Adrenal gland (tissue), 9 donors: ENCODE measurements at regions not wholly inside any gene's neighbourhood (a gene's known extent, or its start where the extent isn't known, plus 50 kb on each side); places are given as distances from the start of the nearest gene placed in this dataset.
"Not testable (repeated sequence)": the region's sequence is repeated elsewhere in the genome, so short reads cannot be mapped to it uniquely, and the experiment has no call there.

ENCODE experiments used
- DNase-seq, 7 donors: peaks; one replicate each; pipeline ENCODE4 v3.0.0-alpha.2; 2019 to 2020
- H3K27ac ChIP-seq, 5 donors: fragments of 200-600 bp; sonication (generic) in 4 of 5; 1 replicate in 3 of 5; 2 replicates in 2 of 5; pipeline versions ENCODE4 v1.5.1 to v1.8.0; 2016 to 2020; ENCODE audit warnings: mild to moderate bottlenecking in 1 of 5
- H3K27me3 ChIP-seq: fragments of 200-600 bp; 2 replicates; pipeline ENCODE4 v1.8.0; 2021
- H3K36me3 ChIP-seq, 2 donors: fragments of 200-600 bp; replicated peaks in 1 of 2; 1 replicate in 1 of 2; 2 replicates in 1 of 2; pipeline versions ENCODE4 v1.5.1 to v1.8.0; 2018 to 2022
- H3K4me1 ChIP-seq, 2 donors: fragments of 200-600 bp; replicated peaks in 1 of 2; 1 replicate in 1 of 2; 2 replicates in 1 of 2; pipeline versions ENCODE4 v1.5.1 to v1.8.0; 2018 to 2021
- H3K4me3 ChIP-seq, 4 donors: fragments of 200-600 bp; sonication (generic) in 3 of 4; one replicate each; pipeline ENCODE4 v1.5.1; 2016 to 2018
- H3K9me3 ChIP-seq, 3 donors: fragments of 200-600 bp; sonication (generic) in 1 of 3; replicated peaks in 1 of 3; 1 replicate in 2 of 3; 2 replicates in 1 of 3; pipeline versions ENCODE4 v1.5.1 to v1.8.0; 2016 to 2021
- POLR2A ChIP-seq, 2 donors: fragments of 450-650 bp; IDR thresholded peaks; one replicate each; pipeline ENCODE4 v1.6.1; 2017; ENCODE audit warnings: antibody characterized with exemption in 2 of 2, mild to moderate bottlenecking in 2 of 2, moderate library complexity in 1 of 2
- WGBS, 4 donors: extraction: QIAGEN DNeasy Blood & Tissue Kit in 2 of 4; methylation state at CpG; one replicate each; pipeline versions ENCODE4 v1.1.5 to v1.1.7; 2013 to 2017; 5-methylcytosine and 5-hydroxymethylcytosine counted together
- intact Hi-C, 2 donors: fragments of 100-400 bp; cut with DNase I; formaldehyde crosslinking; loops; one replicate each; pipeline versions ENCODE4 v1.14.1 to v1.15.0; 2022 to 2023
- TF ChIP-seq, protein P1 (sequence below), 6 experiments: fragments of 450-650 bp in 4 of 6; fragments of 200-600 bp in 2 of 6; sonication (generic) in 1 of 6; IDR thresholded peaks; 1 replicate in 5 of 6; 2 replicates in 1 of 6; pipeline versions ENCODE4 v1.5.1 to v1.8.0; 2016 to 2021; ENCODE audit warnings: antibody characterized with exemption in 6 of 6, mild to moderate bottlenecking in 2 of 6, moderate library complexity in 1 of 6
- donor health status: healthy with polysubstance abuse.
- donor health status: Bipolar disorder and iron deficiency.
- donor health status: DM: yes; HTN: yes; CAD: no.
- donor health status: DM: no; HTN: no; CAD: no.
- donor health status: DM: no; HTN: no; CAD: no.

DNA sequence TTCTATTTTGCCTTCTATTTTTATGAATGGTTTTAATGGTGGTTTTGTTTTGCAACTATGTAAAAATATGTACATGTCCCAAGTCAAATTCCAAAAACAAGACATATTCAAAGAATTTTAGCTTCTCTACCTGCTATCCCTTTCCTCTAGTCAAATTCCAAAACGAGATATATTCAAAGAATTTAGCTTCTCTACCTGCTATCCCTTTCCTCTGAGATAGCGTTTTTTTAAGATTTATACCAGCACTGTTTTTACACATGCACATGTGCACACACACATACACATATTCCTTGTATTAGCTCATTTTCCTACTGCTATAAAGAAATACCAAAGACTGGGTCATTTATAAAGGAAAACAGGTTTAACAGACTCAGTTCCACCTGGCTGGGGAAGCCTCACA is 199.1 kb upstream of the ARL4C start:
- Histone ChIP-seq H3K4me1 (peaks cover 4 to 18% of the 10 kb centered on the region in 2 donors), H3K9me3 (peaks cover 0 to 5% (median 0%) of the 10 kb centered on the region in 3 donors), H3K36me3 (no peaks in the 10 kb centered on the region), H3K4me3 (no peak overlapping the region), H3K27ac (no peak overlapping the region), H3K27me3 (no peaks in the 10 kb centered on the region)
- 79 to 83% (median 79%) methylated on average over 2 of the region's 2 CpGs for WGBS, 4 donors
- TF ChIP-seq, protein P1, sequence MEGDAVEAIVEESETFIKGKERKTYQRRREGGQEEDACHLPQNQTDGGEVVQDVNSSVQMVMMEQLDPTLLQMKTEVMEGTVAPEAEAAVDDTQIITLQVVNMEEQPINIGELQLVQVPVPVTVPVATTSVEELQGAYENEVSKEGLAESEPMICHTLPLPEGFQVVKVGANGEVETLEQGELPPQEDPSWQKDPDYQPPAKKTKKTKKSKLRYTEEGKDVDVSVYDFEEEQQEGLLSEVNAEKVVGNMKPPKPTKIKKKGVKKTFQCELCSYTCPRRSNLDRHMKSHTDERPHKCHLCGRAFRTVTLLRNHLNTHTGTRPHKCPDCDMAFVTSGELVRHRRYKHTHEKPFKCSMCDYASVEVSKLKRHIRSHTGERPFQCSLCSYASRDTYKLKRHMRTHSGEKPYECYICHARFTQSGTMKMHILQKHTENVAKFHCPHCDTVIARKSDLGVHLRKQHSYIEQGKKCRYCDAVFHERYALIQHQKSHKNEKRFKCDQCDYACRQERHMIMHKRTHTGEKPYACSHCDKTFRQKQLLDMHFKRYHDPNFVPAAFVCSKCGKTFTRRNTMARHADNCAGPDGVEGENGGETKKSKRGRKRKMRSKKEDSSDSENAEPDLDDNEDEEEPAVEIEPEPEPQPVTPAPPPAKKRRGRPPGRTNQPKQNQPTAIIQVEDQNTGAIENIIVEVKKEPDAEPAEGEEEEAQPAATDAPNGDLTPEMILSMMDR (IDR thresholded peaks at IDR 0.05), result no peak
- TF ChIP-seq POLR2A (IDR thresholded peaks at IDR 0.05), result no peak
- DNase-seq, result no peak
- intact Hi-C loops, result no loop called here

DNA sequence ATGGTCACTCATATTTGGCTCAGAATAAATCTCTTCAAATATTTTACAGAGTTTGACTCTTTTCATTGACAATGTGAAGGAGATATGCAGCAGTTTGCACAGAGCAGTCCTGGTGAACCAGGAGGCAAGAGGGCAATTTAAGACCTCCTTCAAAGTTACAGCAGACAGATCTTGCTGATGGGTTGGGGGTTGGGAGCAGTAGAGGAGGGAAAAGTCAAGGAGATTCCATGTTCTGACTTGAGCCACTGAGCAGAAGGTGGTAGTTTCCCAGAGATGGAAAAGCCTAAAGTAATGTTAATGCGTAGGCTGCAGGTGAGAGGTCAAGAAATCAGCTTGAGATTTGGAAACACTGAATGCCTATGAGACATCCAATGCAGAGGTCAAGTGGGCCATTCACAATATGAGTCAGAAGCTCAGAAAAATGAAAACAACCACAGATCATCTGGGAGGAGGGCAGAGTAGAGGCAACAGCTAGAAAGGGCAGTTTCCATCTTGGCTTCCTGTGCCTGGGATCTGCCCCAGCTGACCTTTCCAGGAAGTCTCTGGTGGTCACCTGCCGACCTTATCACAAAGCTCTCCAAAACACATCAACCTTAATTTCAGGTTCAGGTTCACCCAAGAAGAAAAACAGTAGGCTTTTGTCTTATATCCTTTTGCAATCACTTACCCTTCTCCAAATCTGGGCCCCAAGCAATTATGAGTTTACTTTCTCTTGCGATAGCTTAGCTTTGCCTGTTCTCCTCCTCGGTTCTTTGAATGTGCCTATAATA is 197.5 kb upstream of the ARL4C start:
- 62 to 83% (median 75%) methylated on average over 4 of the region's 4 CpGs for WGBS, 4 donors
- H3K4me3 ChIP-seq, result no peak overlapping the region

DNA sequence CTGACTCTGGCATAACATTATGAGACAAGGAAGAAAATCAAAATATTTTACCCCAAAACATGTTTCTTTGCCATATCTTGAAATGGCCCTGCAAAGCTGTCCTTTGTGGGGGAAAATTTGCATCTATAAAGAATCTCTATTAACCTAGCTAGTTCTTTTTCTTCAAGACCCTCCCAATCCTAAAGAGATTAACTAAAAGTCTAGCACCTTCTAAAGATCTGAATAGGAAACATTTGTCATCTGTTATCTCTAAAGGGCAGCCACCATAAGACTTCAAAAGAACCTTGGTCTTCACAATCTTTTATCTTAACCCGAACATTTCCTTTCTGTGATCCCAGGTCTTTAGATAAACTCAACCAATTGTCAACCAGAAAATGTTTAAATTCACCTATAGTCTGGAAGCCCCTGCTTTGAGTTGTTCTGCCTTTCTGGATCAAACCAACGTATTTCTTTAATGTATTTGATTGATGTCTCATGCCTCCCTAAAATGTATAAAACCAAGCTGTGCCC is 196.9 kb upstream of the ARL4C start:
- H3K36me3 ChIP-seq, DNase-seq, H3K4me3 ChIP-seq, intact Hi-C loops, H3K27me3 ChIP-seq, H3K9me3 ChIP-seq, H3K27ac ChIP-seq: not testable (repeated sequence)
- WGBS, 4 donors, result 47 to 77% (median 63%) methylated on average over 2 of the region's 2 CpGs
- H3K4me1 ChIP-seq, result peaks cover 10 to 27% of the 10 kb centered on the region in 2 donors

More for the DNA sequence above, 197.5 kb upstream of the ARL4C start:
- H3K27ac ChIP-seq, result no peak overlapping the region
- TF ChIP-seq, protein P1 (IDR thresholded peaks at IDR 0.05), result no peak
- DNase-seq, result peak in 3 of 7 donors; percentile 34 to 59 (median 40)
- no peaks in the 10 kb centered on the region for H3K36me3 ChIP-seq
- peaks cover 10 to 27% of the 10 kb centered on the region in 2 donors for H3K4me1 ChIP-seq
- H3K27me3 ChIP-seq, result no peaks in the 10 kb centered on the region
- intact Hi-C loops, result no loop called here
- H3K9me3 ChIP-seq, result peaks cover 0 to 5% (median 0%) of the 10 kb centered on the region in 3 donors

DNA sequence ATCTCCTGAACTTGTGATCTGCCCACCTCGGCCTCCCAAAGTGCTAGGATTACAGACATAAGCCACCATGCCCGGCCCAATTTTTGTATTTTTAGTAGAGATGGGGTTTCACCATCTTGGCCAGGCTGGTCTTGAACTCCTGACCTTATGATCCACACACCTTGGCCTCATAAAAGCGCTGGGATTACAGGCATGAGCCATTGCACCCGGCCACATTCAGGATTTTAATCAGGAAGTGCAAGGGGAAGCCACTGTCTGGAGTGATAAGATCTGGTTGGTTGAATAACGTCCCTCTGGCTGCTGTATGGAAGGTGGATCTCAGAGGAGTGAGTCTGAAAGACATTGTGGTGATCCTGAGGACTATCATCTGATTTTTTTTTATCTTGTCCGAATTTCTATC is 196.3 kb upstream of the ARL4C start:
- H3K4me3 ChIP-seq, H3K27me3 ChIP-seq, H3K36me3 ChIP-seq, DNase-seq, intact Hi-C loops, H3K27ac ChIP-seq, H3K9me3 ChIP-seq: not testable (repeated sequence)
- H3K4me1 ChIP-seq, result peaks cover 10 to 27% of the 10 kb centered on the region in 2 donors
- 66 to 87% (median 74%) methylated on average over 5 to 6 of the region's 6 CpGs for WGBS, 4 donors

DNA sequence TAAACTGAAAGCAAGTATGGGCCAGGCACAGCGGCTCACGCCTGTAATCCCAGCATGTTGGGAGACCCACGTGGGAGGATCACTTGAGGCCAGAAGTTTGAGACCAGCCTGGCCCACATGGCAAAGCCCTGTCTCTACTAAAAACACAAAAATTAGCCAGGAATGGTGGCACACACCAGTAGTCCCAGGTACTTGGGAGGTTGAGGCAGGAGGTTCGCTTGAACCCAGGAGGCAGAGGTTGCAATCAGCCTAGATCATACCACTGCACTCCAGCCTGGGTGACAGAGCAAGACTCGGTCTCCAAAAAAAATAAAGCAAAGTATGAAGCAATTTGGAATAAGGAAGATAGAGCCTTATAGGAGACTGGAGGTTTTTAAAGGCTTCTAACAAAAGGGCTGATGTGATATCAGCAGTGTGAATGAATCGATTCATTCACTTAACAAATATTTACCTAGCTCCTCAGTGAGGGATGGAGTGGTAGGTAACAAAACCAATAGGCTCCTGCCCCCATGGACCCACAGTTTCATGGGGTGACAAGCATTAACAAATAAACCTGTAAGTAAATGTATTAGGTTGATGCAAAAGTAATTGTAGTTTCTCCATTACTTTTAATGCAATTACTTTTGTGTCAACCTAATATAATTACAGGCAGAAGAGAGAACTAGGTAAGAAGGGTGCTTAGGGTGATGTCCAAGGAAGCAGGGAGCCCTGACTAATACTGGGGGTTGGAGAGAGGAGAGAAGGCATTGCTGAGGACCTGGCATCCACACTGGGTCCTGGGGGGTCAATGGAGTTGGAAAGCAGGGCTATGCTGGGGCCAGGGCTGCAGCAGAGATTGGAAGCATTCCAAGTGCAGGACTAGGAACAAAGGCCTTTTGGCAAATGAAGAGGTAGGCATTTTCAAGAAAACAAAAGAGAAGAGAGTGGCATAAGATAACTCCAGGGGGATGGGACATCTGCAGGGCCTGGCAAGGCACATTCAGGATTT is 195.4 kb upstream of the ARL4C start:
- intact Hi-C loops, result no loop called here
- 76 to 88% (median 82%) methylated on average over 6 of the region's 6 CpGs for WGBS, 4 donors
- Histone ChIP-seq H3K27me3 (no peaks in the 10 kb centered on the region), H3K4me1 (peaks cover 10 to 27% of the 10 kb centered on the region in 2 donors), H3K4me3 (no peak overlapping the region), H3K9me3 (peaks cover 0 to 2% (median 0%) of the 10 kb centered on the region in 3 donors), H3K36me3 (no peaks in the 10 kb centered on the region), H3K27ac (peak overlapping the region in 1 of 5 donors; percentile 64)
- DNase-seq, result no peak
- TF ChIP-seq, protein P1 (IDR thresholded peaks at IDR 0.05), result no peak
- TF ChIP-seq POLR2A (IDR thresholded peaks at IDR 0.05), result no peak
